ENCODE measurements at regions not wholly inside any gene's neighbourhood (a gene's known extent, or its start where the extent isn't known, plus 50 kb on each side); places are given as distances from the start of the nearest gene placed in this dataset.

DNA sequence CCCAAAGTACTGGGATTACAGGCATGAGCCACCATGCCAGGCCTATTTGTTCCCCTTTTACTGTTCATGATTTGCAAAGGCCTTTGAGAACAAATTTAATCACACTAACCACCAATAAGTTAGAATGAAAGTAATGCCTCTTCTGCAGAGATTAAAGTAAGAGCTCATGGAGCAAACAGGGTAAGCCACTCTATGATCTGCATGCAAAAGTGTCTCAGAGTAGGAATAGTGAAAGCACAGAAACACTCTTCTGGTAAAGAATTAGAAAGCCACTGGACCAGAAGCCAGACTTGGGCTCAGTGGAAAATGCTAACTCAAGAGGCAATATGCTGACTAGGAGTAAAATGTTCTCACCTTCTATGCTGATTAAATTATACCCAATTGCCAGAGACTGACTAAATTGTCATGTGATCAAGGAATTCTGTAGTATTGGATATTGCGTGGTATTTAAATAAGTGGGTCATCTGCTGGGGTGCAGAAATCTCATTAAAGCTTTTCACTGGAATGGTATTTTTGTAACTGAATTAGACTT is 235.3 kb upstream of the ERBB4 start (continued):
- TF ChIP-seq, protein P1, sequence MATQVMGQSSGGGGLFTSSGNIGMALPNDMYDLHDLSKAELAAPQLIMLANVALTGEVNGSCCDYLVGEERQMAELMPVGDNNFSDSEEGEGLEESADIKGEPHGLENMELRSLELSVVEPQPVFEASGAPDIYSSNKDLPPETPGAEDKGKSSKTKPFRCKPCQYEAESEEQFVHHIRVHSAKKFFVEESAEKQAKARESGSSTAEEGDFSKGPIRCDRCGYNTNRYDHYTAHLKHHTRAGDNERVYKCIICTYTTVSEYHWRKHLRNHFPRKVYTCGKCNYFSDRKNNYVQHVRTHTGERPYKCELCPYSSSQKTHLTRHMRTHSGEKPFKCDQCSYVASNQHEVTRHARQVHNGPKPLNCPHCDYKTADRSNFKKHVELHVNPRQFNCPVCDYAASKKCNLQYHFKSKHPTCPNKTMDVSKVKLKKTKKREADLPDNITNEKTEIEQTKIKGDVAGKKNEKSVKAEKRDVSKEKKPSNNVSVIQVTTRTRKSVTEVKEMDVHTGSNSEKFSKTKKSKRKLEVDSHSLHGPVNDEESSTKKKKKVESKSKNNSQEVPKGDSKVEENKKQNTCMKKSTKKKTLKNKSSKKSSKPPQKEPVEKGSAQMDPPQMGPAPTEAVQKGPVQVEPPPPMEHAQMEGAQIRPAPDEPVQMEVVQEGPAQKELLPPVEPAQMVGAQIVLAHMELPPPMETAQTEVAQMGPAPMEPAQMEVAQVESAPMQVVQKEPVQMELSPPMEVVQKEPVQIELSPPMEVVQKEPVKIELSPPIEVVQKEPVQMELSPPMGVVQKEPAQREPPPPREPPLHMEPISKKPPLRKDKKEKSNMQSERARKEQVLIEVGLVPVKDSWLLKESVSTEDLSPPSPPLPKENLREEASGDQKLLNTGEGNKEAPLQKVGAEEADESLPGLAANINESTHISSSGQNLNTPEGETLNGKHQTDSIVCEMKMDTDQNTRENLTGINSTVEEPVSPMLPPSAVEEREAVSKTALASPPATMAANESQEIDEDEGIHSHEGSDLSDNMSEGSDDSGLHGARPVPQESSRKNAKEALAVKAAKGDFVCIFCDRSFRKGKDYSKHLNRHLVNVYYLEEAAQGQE (IDR thresholded peaks at IDR 0.05; ENCODE audit: unreplicated experiment), result no peak
- TF ChIP-seq, protein P2, sequence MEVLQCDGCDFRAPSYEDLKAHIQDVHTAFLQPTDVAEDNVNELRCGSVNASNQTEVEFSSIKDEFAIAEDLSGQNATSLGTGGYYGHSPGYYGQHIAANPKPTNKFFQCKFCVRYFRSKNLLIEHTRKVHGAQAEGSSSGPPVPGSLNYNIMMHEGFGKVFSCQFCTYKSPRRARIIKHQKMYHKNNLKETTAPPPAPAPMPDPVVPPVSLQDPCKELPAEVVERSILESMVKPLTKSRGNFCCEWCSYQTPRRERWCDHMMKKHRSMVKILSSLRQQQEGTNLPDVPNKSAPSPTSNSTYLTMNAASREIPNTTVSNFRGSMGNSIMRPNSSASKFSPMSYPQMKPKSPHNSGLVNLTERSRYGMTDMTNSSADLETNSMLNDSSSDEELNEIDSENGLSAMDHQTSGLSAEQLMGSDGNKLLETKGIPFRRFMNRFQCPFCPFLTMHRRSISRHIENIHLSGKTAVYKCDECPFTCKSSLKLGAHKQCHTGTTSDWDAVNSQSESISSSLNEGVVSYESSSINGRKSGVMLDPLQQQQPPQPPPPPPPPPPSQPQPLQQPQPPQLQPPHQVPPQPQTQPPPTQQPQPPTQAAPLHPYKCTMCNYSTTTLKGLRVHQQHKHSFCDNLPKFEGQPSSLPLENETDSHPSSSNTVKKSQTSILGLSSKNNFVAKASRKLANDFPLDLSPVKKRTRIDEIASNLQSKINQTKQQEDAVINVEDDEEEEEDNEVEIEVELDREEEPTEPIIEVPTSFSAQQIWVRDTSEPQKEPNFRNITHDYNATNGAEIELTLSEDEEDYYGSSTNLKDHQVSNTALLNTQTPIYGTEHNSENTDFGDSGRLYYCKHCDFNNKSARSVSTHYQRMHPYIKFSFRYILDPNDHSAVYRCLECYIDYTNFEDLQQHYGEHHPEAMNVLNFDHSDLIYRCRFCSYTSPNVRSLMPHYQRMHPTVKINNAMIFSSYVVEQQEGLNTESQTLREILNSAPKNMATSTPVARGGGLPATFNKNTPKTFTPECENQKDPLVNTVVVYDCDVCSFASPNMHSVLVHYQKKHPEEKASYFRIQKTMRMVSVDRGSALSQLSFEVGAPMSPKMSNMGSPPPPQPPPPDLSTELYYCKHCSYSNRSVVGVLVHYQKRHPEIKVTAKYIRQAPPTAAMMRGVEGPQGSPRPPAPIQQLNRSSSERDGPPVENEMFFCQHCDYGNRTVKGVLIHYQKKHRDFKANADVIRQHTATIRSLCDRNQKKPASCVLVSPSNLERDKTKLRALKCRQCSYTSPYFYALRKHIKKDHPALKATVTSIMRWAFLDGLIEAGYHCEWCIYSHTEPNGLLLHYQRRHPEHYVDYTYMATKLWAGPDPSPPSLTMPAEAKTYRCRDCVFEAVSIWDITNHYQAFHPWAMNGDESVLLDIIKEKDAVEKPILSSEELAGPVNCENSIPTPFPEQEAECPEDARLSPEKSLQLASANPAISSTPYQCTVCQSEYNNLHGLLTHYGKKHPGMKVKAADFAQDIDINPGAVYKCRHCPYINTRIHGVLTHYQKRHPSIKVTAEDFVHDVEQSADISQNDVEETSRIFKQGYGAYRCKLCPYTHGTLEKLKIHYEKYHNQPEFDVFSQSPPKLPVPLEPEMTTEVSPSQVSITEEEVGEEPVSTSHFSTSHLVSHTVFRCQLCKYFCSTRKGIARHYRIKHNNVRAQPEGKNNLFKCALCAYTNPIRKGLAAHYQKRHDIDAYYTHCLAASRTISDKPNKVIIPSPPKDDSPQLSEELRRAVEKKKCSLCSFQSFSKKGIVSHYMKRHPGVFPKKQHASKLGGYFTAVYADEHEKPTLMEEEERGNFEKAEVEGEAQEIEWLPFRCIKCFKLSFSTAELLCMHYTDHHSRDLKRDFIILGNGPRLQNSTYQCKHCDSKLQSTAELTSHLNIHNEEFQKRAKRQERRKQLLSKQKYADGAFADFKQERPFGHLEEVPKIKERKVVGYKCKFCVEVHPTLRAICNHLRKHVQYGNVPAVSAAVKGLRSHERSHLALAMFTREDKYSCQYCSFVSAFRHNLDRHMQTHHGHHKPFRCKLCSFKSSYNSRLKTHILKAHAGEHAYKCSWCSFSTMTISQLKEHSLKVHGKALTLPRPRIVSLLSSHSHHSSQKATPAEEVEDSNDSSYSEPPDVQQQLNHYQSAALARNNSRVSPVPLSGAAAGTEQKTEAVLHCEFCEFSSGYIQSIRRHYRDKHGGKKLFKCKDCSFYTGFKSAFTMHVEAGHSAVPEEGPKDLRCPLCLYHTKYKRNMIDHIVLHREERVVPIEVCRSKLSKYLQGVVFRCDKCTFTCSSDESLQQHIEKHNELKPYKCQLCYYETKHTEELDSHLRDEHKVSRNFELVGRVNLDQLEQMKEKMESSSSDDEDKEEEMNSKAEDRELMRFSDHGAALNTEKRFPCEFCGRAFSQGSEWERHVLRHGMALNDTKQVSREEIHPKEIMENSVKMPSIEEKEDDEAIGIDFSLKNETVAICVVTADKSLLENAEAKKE (CRISPR knock-in tag; IDR thresholded peaks at IDR 0.05), result no peak
- TF ChIP-seq JUNB (IDR thresholded peaks at IDR 0.05; ENCODE audit: unreplicated experiment) (no peak), ZNF331 (CRISPR knock-in tag; IDR thresholded peaks at IDR 0.05; ENCODE audit: low read depth) (no peak), NANOG (IDR thresholded peaks at IDR 0.05; ENCODE audit: borderline replicate concordance) (no peak), ZNF114 (CRISPR knock-in tag; IDR thresholded peaks at IDR 0.05) (no peak)

All from GM23338 (cell line).